ENCODE measurements at regions not wholly inside any gene's neighbourhood (a gene's known extent, or its start where the extent isn't known, plus 50 kb on each side); places are given as distances from the start of the nearest gene placed in this dataset.

DNA sequence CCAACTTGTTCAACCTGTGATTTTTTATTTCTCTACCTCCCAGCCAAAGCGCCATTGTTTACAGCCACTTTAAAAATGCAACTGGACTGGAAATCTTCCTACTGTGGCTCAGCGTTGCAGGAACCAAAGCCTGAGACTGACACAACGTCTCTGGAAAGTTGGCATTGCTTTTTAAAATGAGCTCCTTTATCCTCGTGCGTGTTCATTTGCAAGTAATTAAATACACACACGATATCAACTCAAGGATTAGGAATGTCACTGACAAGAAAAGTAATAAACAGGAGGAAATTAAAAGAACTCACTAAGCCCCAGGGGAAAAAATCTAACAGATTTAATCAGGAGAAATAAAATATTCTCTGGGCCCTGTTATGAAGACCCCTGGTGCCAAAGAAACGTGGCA lies 184.6 kb upstream of the IRS2 start:
- TF ChIP-seq CTCF (IDR thresholded peaks at IDR 0.05) (no peak), POLR2A (IDR thresholded peaks at IDR 0.05) (no peak), POLR2AphosphoS5 (IDR thresholded peaks at IDR 0.05) (no peak)

Measured in transverse colon (tissue), 4 donors.